GM10847 (cell line): ENCODE measurements at regions not wholly inside any gene's neighbourhood (a gene's known extent, or its start where the extent isn't known, plus 50 kb on each side); places are given as distances from the start of the nearest gene placed in this dataset.

Experiments used
- POLR2A ChIP-seq: IDR thresholded peaks from 2 replicates; pipeline ENCODE4 v1.6.1; 2011; ENCODE audit not compliant: insufficient read length; ENCODE audit errors: extremely low read depth

- TF ChIP-seq POLR2A = no peak
Measured at GRCh38 chr2:120949957-120950590, 214.4 kb downstream of the GLI2 start.

GRCh38 chr2:120951693-120952092 lies 216.0 kb downstream of the GLI2 start:
- no peak for TF ChIP-seq POLR2A

- no peak for TF ChIP-seq POLR2A
Measured at GRCh38 chr2:120952318-120952717, 216.7 kb downstream of the GLI2 start.

- TF ChIP-seq POLR2A = no peak
Measured at GRCh38 chr2:120953066-120953756, 217.5 kb downstream of the GLI2 start.

- no peak for TF ChIP-seq POLR2A
Measured at GRCh38 chr2:120953843-120954584, 218.3 kb downstream of the GLI2 start.

- no peak for TF ChIP-seq POLR2A
Measured at GRCh38 chr2:120954939-120955338, 219.3 kb downstream of the GLI2 start.

- TF ChIP-seq POLR2A = no peak
Measured at GRCh38 chr2:120955427-120955826, 219.8 kb downstream of the GLI2 start.

- no peak for TF ChIP-seq POLR2A
Measured at GRCh38 chr2:120956486-120957156, 221.0 kb downstream of the GLI2 start.

GRCh38 chr2:120957905-120958304 lies 222.2 kb downstream of the GLI2 start:
- no peak for TF ChIP-seq POLR2A

GRCh38 chr2:120958623-120959366 lies 223.1 kb downstream of the GLI2 start:
- no peak for TF ChIP-seq POLR2A

- no peak for TF ChIP-seq POLR2A
Measured at GRCh38 chr2:120959426-120959825, 223.8 kb downstream of the GLI2 start.

GRCh38 chr2:120960770-120961366 lies 225.2 kb downstream of the GLI2 start:
- TF ChIP-seq POLR2A = no peak

- TF ChIP-seq POLR2A = no peak
Measured at GRCh38 chr2:120961396-120961795, 225.7 kb downstream of the GLI2 start.

GRCh38 chr2:120963997-120964705 lies 228.5 kb downstream of the GLI2 start:
- no peak for TF ChIP-seq POLR2A

- no peak for TF ChIP-seq POLR2A
Measured at GRCh38 chr2:120964819-120965218, 229.2 kb downstream of the GLI2 start.
